Activated CD4-positive, alpha-beta T cell treated with anti-CD3 and anti-CD28 coated beads, Interleukin-2, amount 50 U/mL, for 48 hours (primary cell): ENCODE measurements at regions not wholly inside any gene's neighbourhood (a gene's known extent, or its start where the extent isn't known, plus 50 kb on each side); places are given as distances from the start of the nearest gene placed in this dataset.

Source experiments
- DNase-seq, 2 experiments: peaks; one replicate each; pipeline ENCODE4 v3.0.0-alpha.2; 2020

GRCh38 chr11:70537576-70538571, 139.5 kb downstream of the CTTN start:
- DNase-seq: no peak

- DNase-seq: no peak
Observed at GRCh38 chr11:70538641-70539359, 140.5 kb downstream of the CTTN start.

GRCh38 chr11:70539360-70540095, 141.2 kb downstream of the CTTN start:
- DNase-seq: no peak

- DNase-seq: no peak
Observed at GRCh38 chr11:70540196-70540595, 141.9 kb downstream of the CTTN start.

GRCh38 chr11:70541176-70541575, 142.8 kb downstream of the CTTN start:
- no peak for DNase-seq

GRCh38 chr11:70541699-70542098, 143.4 kb downstream of the CTTN start:
- DNase-seq: no peak

GRCh38 chr11:70542406-70542805, 144.1 kb downstream of the CTTN start:
- no peak for DNase-seq

- DNase-seq: no peak
Observed at GRCh38 chr11:70542811-70543210, 144.5 kb downstream of the CTTN start.

- no peak for DNase-seq
Observed at GRCh38 chr11:70543611-70544010, 145.3 kb downstream of the CTTN start.

- no peak for DNase-seq
Observed at GRCh38 chr11:70544067-70544773, 145.9 kb downstream of the CTTN start.

- no peak for DNase-seq
Observed at GRCh38 chr11:70544774-70545609, 146.7 kb downstream of the CTTN start.

GRCh38 chr11:70545610-70545912, 147.2 kb downstream of the CTTN start:
- no peak for DNase-seq

- no peak for DNase-seq
Observed at GRCh38 chr11:70546191-70546940, 148.0 kb downstream of the CTTN start.

GRCh38 chr11:70547386-70547785, 149.1 kb downstream of the CTTN start:
- DNase-seq: no peak

- DNase-seq: no peak
Observed at GRCh38 chr11:70547821-70548670, 149.7 kb downstream of the CTTN start.

GRCh38 chr11:70548976-70549375, 150.6 kb downstream of the CTTN start:
- DNase-seq: no peak

- DNase-seq: no peak
Observed at GRCh38 chr11:70549386-70549785, 151.1 kb downstream of the CTTN start.

GRCh38 chr11:70549796-70550195, 151.5 kb downstream of the CTTN start:
- no peak for DNase-seq

- no peak for DNase-seq
Observed at GRCh38 chr11:70550456-70551195, 152.3 kb downstream of the CTTN start.
